BJ (cell line): ENCODE measurements at regions not wholly inside any gene's neighbourhood (a gene's known extent, or its start where the extent isn't known, plus 50 kb on each side); places are given as distances from the start of the nearest gene placed in this dataset.

ENCODE experiments used
- CTCF ChIA-PET: fragments of 350-600 bp; formaldehyde crosslinking; extraction: SDS; loops from one replicate; lab custom pipeline; 2021; ENCODE audit warnings: antibody characterized with exemption, inconsistent platforms; lab: Yijun Ruan, JAX
- POLR2A ChIA-PET: fragments of 300-600 bp; sonication (Branson Sonifier 250); formaldehyde crosslinking; extraction: SDS; loops from one replicate; lab custom pipeline; 2021; ENCODE audit warnings: antibody characterized with exemption; lab: Charles Lee
- DNase-seq: peaks from one replicate; pipeline ENCODE4 v3.0.0-alpha.2; 2011; ENCODE audit warnings: low read depth
- H3K27me3 ChIP-seq: 2 replicates; pipeline ENCODE4 v1.6.0; 2011; ENCODE audit warnings: low read length; ENCODE audit not compliant: control insufficient read depth, insufficient read depth
- H3K36me3 ChIP-seq: 2 replicates; pipeline ENCODE4 v1.5.1; 2011; ENCODE audit warnings: low read length; ENCODE audit not compliant: control insufficient read depth, insufficient read depth
- H3K4me3 ChIP-seq: 2 replicates; pipeline ENCODE4 v1.5.1; 2011; ENCODE audit warnings: low read depth, mild to moderate bottlenecking, control low read depth, low read length
- TF ChIP-seq, protein P1 (sequence below): IDR thresholded peaks from 2 replicates; pipeline ENCODE4 v1.5.1; 2011; ENCODE audit warnings: low read depth, mild to moderate bottlenecking, control low read depth, inconsistent platforms, low read length, moderate library complexity; ENCODE audit not compliant: insufficient read depth

GRCh38 chr6:44542401-44543116 is 155.1 kb downstream of the CDC5L start:
- Histone ChIP-seq H3K36me3 (no peaks in the 10 kb centered on the region), H3K4me3 (peak overlapping the region; percentile 20; the same call in 1 of the 2 replicates), H3K27me3 (peaks cover 7% of the 10 kb centered on the region)
- TF ChIP-seq, protein P1, sequence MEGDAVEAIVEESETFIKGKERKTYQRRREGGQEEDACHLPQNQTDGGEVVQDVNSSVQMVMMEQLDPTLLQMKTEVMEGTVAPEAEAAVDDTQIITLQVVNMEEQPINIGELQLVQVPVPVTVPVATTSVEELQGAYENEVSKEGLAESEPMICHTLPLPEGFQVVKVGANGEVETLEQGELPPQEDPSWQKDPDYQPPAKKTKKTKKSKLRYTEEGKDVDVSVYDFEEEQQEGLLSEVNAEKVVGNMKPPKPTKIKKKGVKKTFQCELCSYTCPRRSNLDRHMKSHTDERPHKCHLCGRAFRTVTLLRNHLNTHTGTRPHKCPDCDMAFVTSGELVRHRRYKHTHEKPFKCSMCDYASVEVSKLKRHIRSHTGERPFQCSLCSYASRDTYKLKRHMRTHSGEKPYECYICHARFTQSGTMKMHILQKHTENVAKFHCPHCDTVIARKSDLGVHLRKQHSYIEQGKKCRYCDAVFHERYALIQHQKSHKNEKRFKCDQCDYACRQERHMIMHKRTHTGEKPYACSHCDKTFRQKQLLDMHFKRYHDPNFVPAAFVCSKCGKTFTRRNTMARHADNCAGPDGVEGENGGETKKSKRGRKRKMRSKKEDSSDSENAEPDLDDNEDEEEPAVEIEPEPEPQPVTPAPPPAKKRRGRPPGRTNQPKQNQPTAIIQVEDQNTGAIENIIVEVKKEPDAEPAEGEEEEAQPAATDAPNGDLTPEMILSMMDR, result no peak
- ChIA-PET POLR2A (no interaction called here), CTCF (interaction anchor here (1.6 to 1.9 kb wide), 3 partner anchors 9 to 34 kb away, joined by 3 to 6 read pairs (median 5); no protein-coding TSS in a partner anchor)
- no peak for DNase-seq

GRCh38 chr6:44543664-44544063 is 156.2 kb downstream of the CDC5L start:
- Histone ChIP-seq H3K36me3 (no peaks in the 10 kb centered on the region), H3K27me3 (peaks cover 5% of the 10 kb centered on the region), H3K4me3 (no peak overlapping the region)
- CTCF ChIA-PET, result interaction anchor here (0.6 kb wide), 1 partner anchor 1348 kb away, joined by 3 read pairs; no protein-coding TSS in a partner anchor
- POLR2A ChIA-PET, result no interaction called here
- DNase-seq, result no peak
- TF ChIP-seq, protein P1, result no peak

DNA sequence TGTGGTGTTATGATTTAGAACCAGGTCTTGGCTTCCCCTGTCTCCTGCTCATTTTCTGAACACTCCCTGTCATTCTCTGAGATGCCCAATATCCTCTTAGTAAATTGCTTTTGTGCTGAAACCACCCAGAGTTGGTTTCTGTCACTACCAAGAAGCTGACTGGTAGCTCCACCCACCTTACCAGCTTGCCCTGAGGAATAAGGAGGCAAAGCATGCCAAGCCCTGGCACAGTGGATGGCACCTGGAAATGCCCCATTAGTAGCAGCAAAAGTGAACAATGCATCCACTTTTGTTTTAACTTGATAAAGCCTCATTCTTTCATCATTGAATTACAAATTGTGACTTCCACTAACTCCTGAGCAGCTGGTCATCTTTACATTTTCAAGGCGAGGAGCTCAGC is 157.7 kb downstream of the CDC5L start:
- ChIA-PET CTCF (no interaction called here), POLR2A (no interaction called here)
- Histone ChIP-seq H3K4me3 (no peak overlapping the region), H3K36me3 (no peaks in the 10 kb centered on the region), H3K27me3 (peaks cover 2% of the 10 kb centered on the region; the same call in 1 of the 2 replicates)
- no peak for DNase-seq
- TF ChIP-seq, protein P1, result no peak

GRCh38 chr6:44548319-44548718 is 160.8 kb downstream of the CDC5L start:
- Histone ChIP-seq H3K4me3 (no peak overlapping the region), H3K36me3 (no peaks in the 10 kb centered on the region), H3K27me3 (peaks cover 7% of the 10 kb centered on the region)
- CTCF ChIA-PET, result no interaction called here
- no peak for DNase-seq
- TF ChIP-seq, protein P1, result no peak
- POLR2A ChIA-PET, result no interaction called here

- Histone ChIP-seq H3K27me3 (peaks cover 7% of the 10 kb centered on the region), H3K4me3 (no peak overlapping the region), H3K36me3 (no peaks in the 10 kb centered on the region)
- TF ChIP-seq, protein P1, result no peak
- DNase-seq, result no peak
- POLR2A ChIA-PET, result no interaction called here
- CTCF ChIA-PET, result interaction anchor here (1.3 kb wide), 1 partner anchor 9 kb away, joined by 4 read pairs; no protein-coding TSS in a partner anchor
These were observed 162.0 kb downstream of the CDC5L start for GRCh38 chr6:44549516-44549915.
